Suprapubic skin (tissue), 3 donors: ENCODE measurements at regions not wholly inside any gene's neighbourhood (a gene's known extent, or its start where the extent isn't known, plus 50 kb on each side); places are given as distances from the start of the nearest gene placed in this dataset.
"Not testable (repeated sequence)": the region's sequence is repeated elsewhere in the genome, so short reads cannot be mapped to it uniquely, and the experiment has no call there.

ENCODE experiments used
- EP300 ChIP-seq: sonication (generic); formaldehyde crosslinking; IDR thresholded peaks from one replicate; pipeline ENCODE4 v1.6.1; 2017; ENCODE audit warnings: antibody characterized with exemption
- POLR2A ChIP-seq, 2 donors: fragments of 450-650 bp; IDR thresholded peaks; one replicate each; pipeline ENCODE4 v1.6.1; 2017; ENCODE audit warnings: antibody characterized with exemption in 2 of 2, mild to moderate bottlenecking in 2 of 2, moderate library complexity in 2 of 2
- TF ChIP-seq, protein P1 (sequence below), 2 donors: fragments of 200-600 bp in 1 of 2; fragments of 450-650 bp in 1 of 2; sonication (generic) in 1 of 2; IDR thresholded peaks; one replicate each; pipeline ENCODE4 v1.5.1; 2016 to 2019; ENCODE audit warnings: antibody characterized with exemption in 2 of 2, mild to moderate bottlenecking in 1 of 2, moderate library complexity in 1 of 2

DNA sequence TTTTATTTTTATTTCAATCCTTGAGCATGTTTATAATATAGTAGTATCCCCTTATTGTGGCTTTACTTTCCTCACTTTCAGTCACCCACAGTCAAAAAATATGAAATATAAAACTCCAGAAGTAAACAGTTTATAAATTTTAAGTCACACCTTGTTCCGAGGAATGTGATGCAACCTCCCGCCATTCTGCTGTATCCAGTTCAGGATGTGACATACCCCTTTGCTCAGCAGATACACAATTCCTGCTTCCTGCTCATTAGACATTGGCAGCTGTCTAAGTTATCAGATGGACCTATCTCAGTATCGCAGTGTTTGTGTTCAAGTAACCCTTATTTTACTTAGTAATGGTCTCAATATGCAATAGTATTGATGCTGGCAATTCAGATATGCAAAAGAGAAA lies 144.5 kb downstream of the POTEG start:
- TF ChIP-seq, protein P1, sequence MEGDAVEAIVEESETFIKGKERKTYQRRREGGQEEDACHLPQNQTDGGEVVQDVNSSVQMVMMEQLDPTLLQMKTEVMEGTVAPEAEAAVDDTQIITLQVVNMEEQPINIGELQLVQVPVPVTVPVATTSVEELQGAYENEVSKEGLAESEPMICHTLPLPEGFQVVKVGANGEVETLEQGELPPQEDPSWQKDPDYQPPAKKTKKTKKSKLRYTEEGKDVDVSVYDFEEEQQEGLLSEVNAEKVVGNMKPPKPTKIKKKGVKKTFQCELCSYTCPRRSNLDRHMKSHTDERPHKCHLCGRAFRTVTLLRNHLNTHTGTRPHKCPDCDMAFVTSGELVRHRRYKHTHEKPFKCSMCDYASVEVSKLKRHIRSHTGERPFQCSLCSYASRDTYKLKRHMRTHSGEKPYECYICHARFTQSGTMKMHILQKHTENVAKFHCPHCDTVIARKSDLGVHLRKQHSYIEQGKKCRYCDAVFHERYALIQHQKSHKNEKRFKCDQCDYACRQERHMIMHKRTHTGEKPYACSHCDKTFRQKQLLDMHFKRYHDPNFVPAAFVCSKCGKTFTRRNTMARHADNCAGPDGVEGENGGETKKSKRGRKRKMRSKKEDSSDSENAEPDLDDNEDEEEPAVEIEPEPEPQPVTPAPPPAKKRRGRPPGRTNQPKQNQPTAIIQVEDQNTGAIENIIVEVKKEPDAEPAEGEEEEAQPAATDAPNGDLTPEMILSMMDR (IDR thresholded peaks at IDR 0.05), result not testable (repeated sequence)
- not testable (repeated sequence) for TF ChIP-seq POLR2A (IDR thresholded peaks at IDR 0.05); EP300
